Stimulated activated CD8-positive, alpha-beta memory T cell treated with anti-CD3 and anti-CD28 coated beads, Interleukin-2, amount 100 ng/mL, for 1 hour (primary cell): ENCODE measurements at regions not wholly inside any gene's neighbourhood (a gene's known extent, or its start where the extent isn't known, plus 50 kb on each side); places are given as distances from the start of the nearest gene placed in this dataset.

ENCODE experiments used
- DNase-seq, 2 donors: peaks; one replicate each; pipeline ENCODE4 v3.0.0-alpha.2; 2020; ENCODE audit warnings: low read depth in 2 of 2

DNA sequence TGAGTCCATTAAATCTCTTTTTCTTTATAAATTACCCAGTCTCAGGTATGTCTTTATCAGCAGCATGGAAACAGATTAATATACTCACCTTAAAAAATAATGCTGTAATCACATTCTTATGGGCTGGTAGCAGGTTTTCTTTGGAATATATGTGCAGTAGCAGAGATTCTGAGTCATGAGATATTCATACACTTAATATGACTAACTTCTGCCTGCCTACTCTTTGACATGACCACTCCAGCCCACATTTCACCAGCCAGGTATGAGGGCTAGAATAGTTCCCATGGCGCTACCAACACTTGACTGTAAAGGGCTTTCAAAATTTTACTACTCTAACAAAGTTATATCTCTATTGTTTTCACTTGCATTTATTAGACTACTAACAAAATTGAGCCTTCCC lies 74.1 kb upstream of the GHR start:
- DNase-seq = no peak

DNA sequence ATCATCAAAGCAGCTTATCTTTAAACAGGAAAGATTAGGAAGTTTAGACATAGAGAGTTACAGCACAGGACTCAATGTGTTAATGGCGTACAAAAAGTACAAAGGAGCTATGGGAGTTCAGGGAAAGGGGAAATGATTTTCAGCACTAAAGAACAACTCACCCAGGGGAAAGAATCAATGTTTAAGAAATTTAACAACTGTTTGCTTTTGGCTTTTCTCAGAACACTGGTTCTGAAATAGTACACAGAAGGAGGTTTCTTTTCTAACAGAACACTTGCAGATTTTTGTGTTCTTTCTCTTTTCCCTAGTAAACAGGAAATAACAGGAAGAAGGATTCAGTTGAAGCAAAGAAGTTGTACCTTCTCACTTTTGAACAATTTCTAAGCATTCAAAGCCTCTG lies 71.3 kb upstream of the GHR start:
- DNase-seq = no peak

GRCh38 chr5:42360056-42360455 lies 63.2 kb upstream of the GHR start:
- DNase-seq = no peak

DNA sequence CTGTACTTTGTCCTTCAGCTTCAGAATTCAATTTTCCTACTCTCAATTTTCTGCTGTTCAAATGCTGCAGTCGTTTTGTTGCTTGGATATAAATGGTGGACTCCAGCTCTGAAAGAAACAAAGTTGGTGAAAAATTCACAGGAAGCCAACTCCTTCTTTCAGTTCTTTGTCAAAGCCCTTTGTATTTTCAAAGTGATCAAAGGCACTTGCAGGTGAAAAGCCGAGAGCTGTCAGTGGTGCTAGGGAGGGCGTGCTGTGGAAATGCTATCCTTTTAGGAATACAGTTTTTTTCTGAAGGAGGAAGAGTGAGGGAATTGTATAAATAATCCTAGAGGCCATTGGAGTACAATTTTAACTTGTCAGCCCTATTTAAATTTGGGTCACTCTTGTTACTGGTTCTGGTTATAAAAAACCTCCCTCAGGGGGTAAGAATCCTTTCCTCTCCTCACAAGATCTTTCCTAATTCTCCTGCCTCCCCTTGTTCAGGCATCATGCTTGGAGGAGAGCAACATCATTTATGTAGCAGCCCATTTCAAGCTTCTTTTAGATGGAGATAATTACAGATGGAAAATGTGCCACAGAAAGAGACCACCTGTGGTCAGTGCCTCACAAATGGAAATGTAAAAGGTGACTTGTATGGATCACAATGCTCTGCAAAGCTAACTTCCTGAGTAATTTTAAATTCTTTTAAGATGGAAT lies 62.5 kb upstream of the GHR start:
- DNase-seq = no peak

GRCh38 chr5:42361315-42361688 lies 61.9 kb upstream of the GHR start:
- no peak for DNase-seq

- no peak for DNase-seq
Observed at GRCh38 chr5:42366051-42366450, 57.2 kb upstream of the GHR start.
